HCT116 (cell line): ENCODE measurements at regions not wholly inside any gene's neighbourhood (a gene's known extent, or its start where the extent isn't known, plus 50 kb on each side); places are given as distances from the start of the nearest gene placed in this dataset.

Experiments
- ATAC-seq: fragments of 200-7000 bp; cut with Tn5 transposase; 2 replicates; pipeline ENCODE4 v1.9.1; 2020; ENCODE audit warnings: mild to moderate bottlenecking, moderate library complexity
- BruUV-seq: library from RNA; stranded (reverse); fragments of 400-500 nt; replicated peaks from 2 replicates; lab custom pipeline; 2021; lab: Mats Ljungman, UMichigan
- CTCF ChIA-PET: fragments of 300-600 bp; sonication (Branson Sonifier 250); formaldehyde crosslinking; loops from one replicate; lab custom pipeline; 2021; ENCODE audit warnings: antibody characterized with exemption; lab: Charles Lee
- POLR2A ChIA-PET: fragments of 300-600, 350-600 bp; sonication (Branson Sonifier 250); formaldehyde crosslinking; loops from one replicate; lab custom pipeline; 2021; ENCODE audit warnings: antibody characterized with exemption; lab: Charles Lee
- RAD21 ChIA-PET, 2 experiments: fragments of 300-600 bp; sonication (Branson Sonifier 250); formaldehyde crosslinking; loops; one replicate each; lab custom pipeline; 2023; ENCODE audit warnings: low total read pairs in 2 of 2; ENCODE audit not compliant: uncharacterized antibody in 2 of 2, unreplicated experiment in 2 of 2, low non-redundant PET in 1 of 2; lab: Charles Lee
- DNase-seq: peaks from one replicate; pipeline ENCODE4 v3.0.0-alpha.2; 2010; ENCODE audit warnings: low read depth, low spot score
- H2AFZ ChIP-seq: fragments of 200-600 bp; shearing (Covaris generic), sonication (generic); 2 replicates; pipeline ENCODE4 v1.6.1; 2017; ENCODE audit warnings: low read depth, mixed run types, mixed read lengths, antibody characterized with exemption, low read length; ENCODE audit not compliant: poor library complexity, severe bottlenecking
- H3K27ac ChIP-seq: 2 replicates; pipeline ENCODE4 v1.5.1; 2012; ENCODE audit warnings: low read depth, low read length
- H3K27me3 ChIP-seq: fragments of 200-600 bp; sonication (generic); 2 replicates; pipeline ENCODE4 v1.6.1; 2016; ENCODE audit warnings: mixed run types, low read length, mixed read lengths; ENCODE audit not compliant: insufficient read depth
- H3K36me3 ChIP-seq, 2 experiments: fragments of 200-500 bp in 1 of 2; fragments of 200-600 bp in 1 of 2; sonication (Bioruptor generic) in 1 of 2; sonication (generic) in 1 of 2; 2 replicates each; pipeline versions ENCODE4 v1.5.1 to v1.6.1; 2014 to 2016; ENCODE audit warnings: low read length in 2 of 2, inconsistent platforms in 1 of 2, mixed read lengths in 1 of 2, mixed run types in 1 of 2; ENCODE audit not compliant: insufficient read depth in 2 of 2, control insufficient read depth in 1 of 2
- H3K4me1 ChIP-seq, 2 experiments: fragments of 200-600 bp in 1 of 2; sonication (generic) in 1 of 2; 2 replicates each; pipeline versions ENCODE4 v1.5.1 to v1.6.1; 2012 to 2017; ENCODE audit warnings: low read length in 2 of 2, inconsistent platforms in 1 of 2, mild to moderate bottlenecking in 1 of 2, mixed read lengths in 1 of 2, mixed run types in 1 of 2, moderate library complexity in 1 of 2; ENCODE audit not compliant: insufficient read depth in 2 of 2, control insufficient read depth in 1 of 2
- H3K4me2 ChIP-seq: fragments of 200-600 bp; sonication (generic); 2 replicates; pipeline ENCODE4 v1.6.1; 2017; ENCODE audit warnings: mixed run types, low read length, mixed read lengths
- H3K4me3 ChIP-seq, 2 experiments: fragments of 200-600 bp in 1 of 2; sonication (generic) in 1 of 2; replicated peaks in 1 of 2; 2 replicates each; pipeline ENCODE4 v1.5.1; 2011 to 2016; ENCODE audit warnings: low read length in 2 of 2, control low read depth in 1 of 2, low read depth in 1 of 2, mild to moderate bottlenecking in 1 of 2, mixed read lengths in 1 of 2, mixed run types in 1 of 2
- H3K79me2 ChIP-seq: fragments of 200-600 bp; sonication (generic); 2 replicates; pipeline ENCODE4 v1.6.1; 2017; ENCODE audit warnings: mild to moderate bottlenecking, mixed run types, low read length, moderate library complexity, mixed read lengths; ENCODE audit not compliant: insufficient read depth
- H3K9ac ChIP-seq: fragments of 200-600 bp; sonication (generic); 2 replicates; pipeline ENCODE4 v1.6.1; 2016; ENCODE audit warnings: low read length, mixed read lengths
- H3K9me2 ChIP-seq: fragments of 200-600 bp; sonication (generic), shearing (Covaris generic); 2 replicates; pipeline ENCODE4 v1.6.1; 2017; ENCODE audit warnings: mixed run types, mild to moderate bottlenecking, moderate library complexity; ENCODE audit not compliant: insufficient read depth
- H3K9me3 ChIP-seq, 2 experiments: fragments of 200-500 bp in 1 of 2; fragments of 200-600 bp in 1 of 2; sonication (Bioruptor generic) in 1 of 2; sonication (generic) in 1 of 2; 2 replicates each; pipeline ENCODE4 v1.6.1; 2014 to 2017; ENCODE audit warnings: low read length in 2 of 2, mixed read lengths in 2 of 2, inconsistent platforms in 1 of 2, low read depth in 1 of 2, mild to moderate bottlenecking in 1 of 2, mixed run types in 1 of 2, moderate library complexity in 1 of 2; ENCODE audit not compliant: control insufficient read depth in 1 of 2, insufficient read depth in 1 of 2
- H4K20me1 ChIP-seq: fragments of 200-600 bp; sonication (generic), shearing (Covaris generic); 2 replicates; pipeline ENCODE4 v1.6.1; 2017; ENCODE audit warnings: mixed run types, mild to moderate bottlenecking, moderate library complexity; ENCODE audit not compliant: insufficient read depth
- CEBPB ChIP-seq: IDR thresholded peaks from 2 replicates; pipeline ENCODE4 v1.6.1; 2012; ENCODE audit warnings: low read depth
- EGR1 ChIP-seq: IDR thresholded peaks from 2 replicates; pipeline ENCODE4 v1.6.1; 2012; ENCODE audit warnings: low read depth
- ELF1 ChIP-seq: IDR thresholded peaks from 2 replicates; pipeline ENCODE4 v1.6.1; 2012; ENCODE audit warnings: low read depth, borderline replicate concordance
- EZH2phosphoT487 ChIP-seq: fragments of 200-600 bp; IDR thresholded peaks from 2 replicates; pipeline ENCODE4 v1.6.1; 2018; ENCODE audit warnings: antibody characterized with exemption, borderline replicate concordance
- JUND ChIP-seq: IDR thresholded peaks from 2 replicates; pipeline ENCODE4 v1.6.1; 2012
- POLR2A ChIP-seq: IDR thresholded peaks from 2 replicates; pipeline ENCODE4 v1.7.0; 2011; ENCODE audit warnings: borderline replicate concordance; ENCODE audit not compliant: insufficient read depth, insufficient read length; ENCODE audit errors: extremely low read depth
- POLR2AphosphoS5 ChIP-seq: IDR thresholded peaks from 2 replicates; pipeline ENCODE4 v1.6.1; 2011; ENCODE audit warnings: mild to moderate bottlenecking, low read depth, low read length, moderate library complexity
- RAD21 ChIP-seq: IDR thresholded peaks from 2 replicates; pipeline ENCODE4 v1.6.1; 2012; ENCODE audit warnings: low read depth, mild to moderate bottlenecking
- SIN3A ChIP-seq: IDR thresholded peaks from 2 replicates; pipeline ENCODE4 v1.6.1; 2012; ENCODE audit warnings: low read depth
- SP1 ChIP-seq: IDR thresholded peaks from 2 replicates; pipeline ENCODE4 v1.6.1; 2012; ENCODE audit warnings: low read depth
- SRF ChIP-seq: IDR thresholded peaks from 2 replicates; pipeline ENCODE4 v1.6.1; 2012; ENCODE audit warnings: low read depth
- TCF7L2 ChIP-seq: IDR thresholded peaks from 2 replicates; pipeline ENCODE4 v1.7.0; 2011; ENCODE audit warnings: borderline replicate concordance, inconsistent platforms; ENCODE audit not compliant: insufficient read depth, insufficient read length; ENCODE audit errors: extremely low read depth
- intact Hi-C: fragments of 100-400 bp; cut with micrococcal nuclease; formaldehyde crosslinking; loops from 2 replicates; pipeline ENCODE4 v1.10.0; 2022
- TF ChIP-seq, protein P1 (sequence below), 3 experiments: fragments of 200-600 bp in 1 of 3; sonication (generic) in 1 of 3; IDR thresholded peaks in 2 of 3; conservative IDR thresholded peaks in 1 of 3; 2 replicates each; pipeline ENCODE4 v1.5.1; 2012 to 2017; ENCODE audit warnings: low read depth in 2 of 3, low read length in 2 of 3, antibody characterized with exemption in 1 of 3, borderline replicate concordance in 1 of 3, control low read depth in 1 of 3, mild to moderate bottlenecking in 1 of 3, mixed read lengths in 1 of 3, mixed run types in 1 of 3, moderate library complexity in 1 of 3; ENCODE audit not compliant: insufficient read depth in 1 of 3
- TF ChIP-seq, protein P2 (sequence below): IDR thresholded peaks from 2 replicates; pipeline ENCODE4 v1.6.1; 2012; ENCODE audit warnings: low read depth
- TF ChIP-seq, protein P3 (sequence below): IDR thresholded peaks from 2 replicates; pipeline ENCODE4 v1.6.1; 2011; ENCODE audit warnings: mild to moderate bottlenecking, low read length, moderate library complexity; ENCODE audit not compliant: insufficient replicate concordance; ENCODE audit errors: extremely low read depth
- TF ChIP-seq, protein P4 (sequence below): IDR thresholded peaks from 2 replicates; pipeline ENCODE4 v1.6.1; 2012

DNA sequence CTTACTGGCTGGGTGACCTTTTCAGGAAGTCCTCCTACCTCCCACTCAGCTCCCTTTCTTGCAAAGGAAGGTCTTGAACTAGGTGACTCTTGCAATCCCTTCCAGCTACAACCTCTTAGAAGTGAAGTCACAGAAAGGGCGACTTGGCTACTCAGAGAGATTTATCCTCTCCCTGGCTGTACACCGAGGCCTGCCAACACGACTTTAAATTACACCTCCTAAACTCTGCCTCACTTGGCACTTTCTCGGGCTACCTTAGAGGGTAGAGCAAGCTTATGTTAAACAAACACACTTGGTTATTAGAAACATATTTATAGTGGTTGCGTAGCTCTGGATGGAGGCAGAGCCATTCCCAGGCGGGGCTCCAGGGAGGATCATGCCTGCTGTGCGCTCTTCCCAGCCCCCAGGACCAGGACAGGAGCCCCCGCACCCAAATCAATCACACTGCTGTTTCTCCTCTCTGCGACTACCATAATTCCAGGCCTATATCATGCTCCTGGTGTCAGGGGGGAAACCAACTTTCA, 358.4 kb downstream of the BUD13 start (continued):
- TF ChIP-seq, protein P1, sequence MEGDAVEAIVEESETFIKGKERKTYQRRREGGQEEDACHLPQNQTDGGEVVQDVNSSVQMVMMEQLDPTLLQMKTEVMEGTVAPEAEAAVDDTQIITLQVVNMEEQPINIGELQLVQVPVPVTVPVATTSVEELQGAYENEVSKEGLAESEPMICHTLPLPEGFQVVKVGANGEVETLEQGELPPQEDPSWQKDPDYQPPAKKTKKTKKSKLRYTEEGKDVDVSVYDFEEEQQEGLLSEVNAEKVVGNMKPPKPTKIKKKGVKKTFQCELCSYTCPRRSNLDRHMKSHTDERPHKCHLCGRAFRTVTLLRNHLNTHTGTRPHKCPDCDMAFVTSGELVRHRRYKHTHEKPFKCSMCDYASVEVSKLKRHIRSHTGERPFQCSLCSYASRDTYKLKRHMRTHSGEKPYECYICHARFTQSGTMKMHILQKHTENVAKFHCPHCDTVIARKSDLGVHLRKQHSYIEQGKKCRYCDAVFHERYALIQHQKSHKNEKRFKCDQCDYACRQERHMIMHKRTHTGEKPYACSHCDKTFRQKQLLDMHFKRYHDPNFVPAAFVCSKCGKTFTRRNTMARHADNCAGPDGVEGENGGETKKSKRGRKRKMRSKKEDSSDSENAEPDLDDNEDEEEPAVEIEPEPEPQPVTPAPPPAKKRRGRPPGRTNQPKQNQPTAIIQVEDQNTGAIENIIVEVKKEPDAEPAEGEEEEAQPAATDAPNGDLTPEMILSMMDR (IDR thresholded peaks at IDR 0.05 in 2 of 3, conservative IDR thresholded peaks at IDR 0.05 in 1 of 3; ENCODE audit: borderline replicate concordance in 1 of 3, insufficient read depth in 1 of 3, low read depth in 2 of 3, low read length in 2 of 3): no peak
- TF ChIP-seq CEBPB (no peak), SP1 (no peak), POLR2AphosphoS5 (no peak), SIN3A (no peak), TCF7L2 (no peak)

DNA sequence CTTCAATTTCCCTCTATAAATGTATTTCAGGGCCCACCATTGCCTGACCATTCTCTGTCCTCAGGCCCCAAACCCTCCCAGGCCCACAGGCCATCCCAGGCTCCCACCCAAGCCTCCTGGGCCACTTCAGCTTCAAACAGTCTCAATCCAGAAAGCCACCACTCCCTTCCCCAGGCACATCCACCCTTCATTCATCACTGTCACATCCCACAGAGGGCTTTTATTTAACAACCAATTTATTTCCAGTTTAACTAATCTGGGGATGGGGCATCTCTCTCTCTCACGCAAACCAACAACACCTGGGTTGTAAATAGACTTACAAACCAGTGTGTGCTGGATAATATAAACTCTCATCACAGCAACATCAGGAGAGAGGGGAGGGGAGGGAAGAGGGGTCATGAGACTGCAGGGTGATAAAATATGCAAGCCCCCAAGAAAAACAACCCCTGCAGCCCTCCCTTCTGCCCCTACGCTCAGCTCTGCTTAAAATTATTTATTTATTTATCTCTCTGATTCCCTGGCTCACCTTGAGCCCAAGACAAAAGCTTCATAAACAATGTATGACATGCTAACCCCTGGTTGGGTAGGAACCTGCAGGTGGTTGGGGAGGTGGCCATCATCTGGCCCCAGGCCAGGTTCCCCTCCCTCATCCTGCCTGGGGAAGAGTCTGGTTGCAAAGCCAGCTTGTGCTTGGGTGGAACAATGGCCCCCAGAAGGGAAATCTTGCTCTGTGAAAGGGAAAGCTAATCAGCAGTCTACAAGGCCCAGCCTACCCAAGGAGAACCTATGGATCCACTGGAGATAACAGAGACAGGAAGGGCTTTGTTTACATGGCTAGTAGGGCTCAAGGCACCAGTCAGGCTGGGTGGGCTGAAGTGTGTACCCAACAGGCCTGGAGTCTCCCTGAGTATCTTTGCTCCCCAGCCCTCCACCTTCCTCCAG, 359.2 kb downstream of the BUD13 start:
- BruUV-seq: no TSS peak
- RAD21 ChIA-PET: no interaction called here
- no peak overlapping the region for H3K4me2 ChIP-seq
- no peaks in the 10 kb centered on the region for H4K20me1 ChIP-seq
- ATAC-seq (no peak), DNase-seq (no peak)
- CTCF ChIA-PET: no interaction called here
- no peak overlapping the region for H3K27ac ChIP-seq
- intact Hi-C loops: no loop called here
- H3K9me3 ChIP-seq: no peaks in the 10 kb centered on the region
- H3K4me1 ChIP-seq: no peaks in the 10 kb centered on the region
- H3K4me3 ChIP-seq: no peak overlapping the region
- POLR2A ChIA-PET: no interaction called here
- no peak overlapping the region for H3K9ac ChIP-seq
- H3K9me2 ChIP-seq: no peaks in the 10 kb centered on the region
- no peaks in the 10 kb centered on the region for H3K79me2 ChIP-seq
- H2AFZ ChIP-seq: no peak overlapping the region
- H3K27me3 ChIP-seq: peaks cover 54% of the 10 kb centered on the region
- no peaks in the 10 kb centered on the region for H3K36me3 ChIP-seq
- TF ChIP-seq CEBPB: no peak
- no peak for TF ChIP-seq POLR2AphosphoS5
- TF ChIP-seq SP1: no peak
- no peak for TF ChIP-seq EGR1
- TF ChIP-seq, protein P2, sequence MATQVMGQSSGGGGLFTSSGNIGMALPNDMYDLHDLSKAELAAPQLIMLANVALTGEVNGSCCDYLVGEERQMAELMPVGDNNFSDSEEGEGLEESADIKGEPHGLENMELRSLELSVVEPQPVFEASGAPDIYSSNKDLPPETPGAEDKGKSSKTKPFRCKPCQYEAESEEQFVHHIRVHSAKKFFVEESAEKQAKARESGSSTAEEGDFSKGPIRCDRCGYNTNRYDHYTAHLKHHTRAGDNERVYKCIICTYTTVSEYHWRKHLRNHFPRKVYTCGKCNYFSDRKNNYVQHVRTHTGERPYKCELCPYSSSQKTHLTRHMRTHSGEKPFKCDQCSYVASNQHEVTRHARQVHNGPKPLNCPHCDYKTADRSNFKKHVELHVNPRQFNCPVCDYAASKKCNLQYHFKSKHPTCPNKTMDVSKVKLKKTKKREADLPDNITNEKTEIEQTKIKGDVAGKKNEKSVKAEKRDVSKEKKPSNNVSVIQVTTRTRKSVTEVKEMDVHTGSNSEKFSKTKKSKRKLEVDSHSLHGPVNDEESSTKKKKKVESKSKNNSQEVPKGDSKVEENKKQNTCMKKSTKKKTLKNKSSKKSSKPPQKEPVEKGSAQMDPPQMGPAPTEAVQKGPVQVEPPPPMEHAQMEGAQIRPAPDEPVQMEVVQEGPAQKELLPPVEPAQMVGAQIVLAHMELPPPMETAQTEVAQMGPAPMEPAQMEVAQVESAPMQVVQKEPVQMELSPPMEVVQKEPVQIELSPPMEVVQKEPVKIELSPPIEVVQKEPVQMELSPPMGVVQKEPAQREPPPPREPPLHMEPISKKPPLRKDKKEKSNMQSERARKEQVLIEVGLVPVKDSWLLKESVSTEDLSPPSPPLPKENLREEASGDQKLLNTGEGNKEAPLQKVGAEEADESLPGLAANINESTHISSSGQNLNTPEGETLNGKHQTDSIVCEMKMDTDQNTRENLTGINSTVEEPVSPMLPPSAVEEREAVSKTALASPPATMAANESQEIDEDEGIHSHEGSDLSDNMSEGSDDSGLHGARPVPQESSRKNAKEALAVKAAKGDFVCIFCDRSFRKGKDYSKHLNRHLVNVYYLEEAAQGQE: no peak
- TF ChIP-seq POLR2A: no peak
- TF ChIP-seq SIN3A: no peak
- no peak for TF ChIP-seq RAD21
- TF ChIP-seq, protein P3, sequence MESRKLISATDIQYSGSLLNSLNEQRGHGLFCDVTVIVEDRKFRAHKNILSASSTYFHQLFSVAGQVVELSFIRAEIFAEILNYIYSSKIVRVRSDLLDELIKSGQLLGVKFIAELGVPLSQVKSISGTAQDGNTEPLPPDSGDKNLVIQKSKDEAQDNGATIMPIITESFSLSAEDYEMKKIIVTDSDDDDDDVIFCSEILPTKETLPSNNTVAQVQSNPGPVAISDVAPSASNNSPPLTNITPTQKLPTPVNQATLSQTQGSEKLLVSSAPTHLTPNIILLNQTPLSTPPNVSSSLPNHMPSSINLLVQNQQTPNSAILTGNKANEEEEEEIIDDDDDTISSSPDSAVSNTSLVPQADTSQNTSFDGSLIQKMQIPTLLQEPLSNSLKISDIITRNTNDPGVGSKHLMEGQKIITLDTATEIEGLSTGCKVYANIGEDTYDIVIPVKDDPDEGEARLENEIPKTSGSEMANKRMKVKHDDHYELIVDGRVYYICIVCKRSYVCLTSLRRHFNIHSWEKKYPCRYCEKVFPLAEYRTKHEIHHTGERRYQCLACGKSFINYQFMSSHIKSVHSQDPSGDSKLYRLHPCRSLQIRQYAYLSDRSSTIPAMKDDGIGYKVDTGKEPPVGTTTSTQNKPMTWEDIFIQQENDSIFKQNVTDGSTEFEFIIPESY: no peak
- TF ChIP-seq ELF1: no peak
- TF ChIP-seq EZH2phosphoT487: no peak
- no peak for TF ChIP-seq TCF7L2
- no peak for TF ChIP-seq JUND
- no peak for TF ChIP-seq SRF
- TF ChIP-seq, protein P4, sequence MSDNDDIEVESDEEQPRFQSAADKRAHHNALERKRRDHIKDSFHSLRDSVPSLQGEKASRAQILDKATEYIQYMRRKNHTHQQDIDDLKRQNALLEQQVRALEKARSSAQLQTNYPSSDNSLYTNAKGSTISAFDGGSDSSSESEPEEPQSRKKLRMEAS: no peak
